ENCODE measurements at regions not wholly inside any gene's neighbourhood (a gene's known extent, or its start where the extent isn't known, plus 50 kb on each side); places are given as distances from the start of the nearest gene placed in this dataset.

GRCh38 chr3:146883288-146883687 is 278.1 kb upstream of the PLSCR5 start:
- peaks cover 5% of the 10 kb centered on the region for H3K9me3 Mint-ChIP-seq
- H3K36me3 Mint-ChIP-seq (ENCODE audit: insufficient read depth): peaks cover 2% of the 10 kb centered on the region
- ATAC-seq (replicated peaks; ENCODE audit: extremely low read depth, poor library complexity, severe bottlenecking) (no peak), DNase-seq (ENCODE audit: low spot score in 2 of 2) (no peak)
- H3K4me3 Mint-ChIP-seq: no peak overlapping the region
- H3K4me1 Mint-ChIP-seq: no peaks in the 10 kb centered on the region
- no peak overlapping the region for H3K27ac Mint-ChIP-seq (ENCODE audit: low read depth)
- H3K27me3 Mint-ChIP-seq: no peaks in the 10 kb centered on the region

GRCh38 chr3:146881966-146882760 is 277.0 kb upstream of the PLSCR5 start:
- ATAC-seq (replicated peaks; ENCODE audit: extremely low read depth, poor library complexity, severe bottlenecking) (no peak), DNase-seq (ENCODE audit: low spot score in 2 of 2) (no peak)
- Mint-ChIP-seq H3K4me3 (no peak overlapping the region), H3K27ac (ENCODE audit: low read depth) (no peak overlapping the region), H3K36me3 (ENCODE audit: insufficient read depth) (peaks cover 2% of the 10 kb centered on the region), H3K9me3 (peaks cover 5% of the 10 kb centered on the region), H3K27me3 (no peaks in the 10 kb centered on the region), H3K4me1 (no peaks in the 10 kb centered on the region)

DNA sequence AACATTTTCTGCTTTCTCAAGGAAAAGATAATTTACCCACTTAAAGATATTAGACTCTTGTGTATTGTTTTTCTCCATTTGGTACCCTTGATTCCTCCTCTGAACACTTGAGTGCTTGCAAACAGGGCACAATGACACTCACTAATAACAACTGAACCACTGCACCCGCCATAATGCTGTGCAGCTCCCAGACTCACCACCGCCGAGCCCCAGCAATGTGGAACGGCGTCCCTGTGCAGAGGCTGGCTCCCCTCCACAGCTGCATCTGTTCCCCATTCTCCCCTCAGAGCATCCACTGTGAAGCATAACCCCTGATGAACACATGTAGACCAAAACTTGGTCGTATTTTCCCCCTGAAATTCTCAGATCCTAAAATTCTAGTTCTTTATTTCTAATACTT is 276.2 kb upstream of the PLSCR5 start:
- Mint-ChIP-seq H3K4me3 (no peak overlapping the region), H3K27ac (ENCODE audit: low read depth) (no peak overlapping the region)
- no peak for ATAC-seq (replicated peaks; ENCODE audit: extremely low read depth, poor library complexity, severe bottlenecking)

GRCh38 chr3:146873748-146874147 is 268.6 kb upstream of the PLSCR5 start:
- H3K4me3 Mint-ChIP-seq: no peak overlapping the region
- no peaks in the 10 kb centered on the region for H3K27me3 Mint-ChIP-seq
- H3K36me3 Mint-ChIP-seq (ENCODE audit: insufficient read depth): peaks cover 1% of the 10 kb centered on the region
- no peaks in the 10 kb centered on the region for H3K4me1 Mint-ChIP-seq
- no peak for ATAC-seq (replicated peaks; ENCODE audit: extremely low read depth, poor library complexity, severe bottlenecking)
- no peak overlapping the region for H3K27ac Mint-ChIP-seq (ENCODE audit: low read depth)
- no peak for DNase-seq (ENCODE audit: low spot score in 2 of 2)
- peaks cover 16% of the 10 kb centered on the region for H3K9me3 Mint-ChIP-seq

More for the DNA sequence above, 276.2 kb upstream of the PLSCR5 start:
- peaks cover 5% of the 10 kb centered on the region for H3K9me3 Mint-ChIP-seq
- no peaks in the 10 kb centered on the region for H3K27me3 Mint-ChIP-seq
- H3K36me3 Mint-ChIP-seq (ENCODE audit: insufficient read depth): no peaks in the 10 kb centered on the region
- no peaks in the 10 kb centered on the region for H3K4me1 Mint-ChIP-seq
- DNase-seq (ENCODE audit: low spot score in 2 of 2): no peak

DNA sequence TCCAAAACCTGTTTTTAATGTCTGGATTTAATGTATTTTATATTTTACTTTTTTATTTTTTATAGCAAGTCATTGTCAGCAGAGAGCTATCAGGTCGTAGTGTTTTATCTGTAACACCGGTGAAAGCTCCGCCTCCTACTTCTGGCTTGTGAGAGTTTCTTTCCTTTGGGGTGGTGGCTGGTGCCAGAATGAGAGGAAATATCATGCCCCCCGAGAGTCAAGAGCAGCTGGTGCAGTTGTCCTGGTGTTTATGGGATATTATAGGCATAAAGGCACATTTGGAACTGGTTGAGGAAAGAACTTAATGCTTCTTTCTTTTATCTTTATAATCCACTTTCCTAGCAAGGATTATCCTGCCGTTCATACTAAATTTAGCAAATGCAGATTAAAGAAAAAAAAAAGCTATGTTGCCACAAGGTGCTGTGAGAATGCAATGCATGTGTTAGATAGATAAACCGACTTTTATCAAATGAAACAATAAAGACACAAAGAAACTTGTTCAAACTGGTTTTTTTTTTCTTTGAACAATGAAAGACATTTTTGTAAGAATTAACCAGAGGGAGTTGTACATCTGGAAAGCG is 260.1 kb upstream of the PLSCR5 start:
- no peak for ATAC-seq (replicated peaks; ENCODE audit: extremely low read depth, poor library complexity, severe bottlenecking)
- H3K4me1 Mint-ChIP-seq: no peaks in the 10 kb centered on the region
- H3K36me3 Mint-ChIP-seq (ENCODE audit: insufficient read depth): peaks cover 1% of the 10 kb centered on the region
- no peaks in the 10 kb centered on the region for H3K27me3 Mint-ChIP-seq
- H3K9me3 Mint-ChIP-seq: peaks cover 10% of the 10 kb centered on the region
- no peak overlapping the region for H3K27ac Mint-ChIP-seq (ENCODE audit: low read depth)
- no peak overlapping the region for H3K4me3 Mint-ChIP-seq
- no peak for DNase-seq (ENCODE audit: low spot score in 2 of 2)

GRCh38 chr3:146861262-146861661 is 256.1 kb upstream of the PLSCR5 start:
- Mint-ChIP-seq H3K27ac (ENCODE audit: low read depth) (no peak overlapping the region), H3K9me3 (peaks cover 5% of the 10 kb centered on the region), H3K4me1 (no peaks in the 10 kb centered on the region), H3K27me3 (no peaks in the 10 kb centered on the region), H3K4me3 (no peak overlapping the region), H3K36me3 (ENCODE audit: insufficient read depth) (no peaks in the 10 kb centered on the region)
- ATAC-seq (replicated peaks; ENCODE audit: extremely low read depth, poor library complexity, severe bottlenecking) (no peak), DNase-seq (ENCODE audit: low spot score in 2 of 2) (no peak)

GRCh38 chr3:146854523-146854922 is 249.4 kb upstream of the PLSCR5 start:
- Mint-ChIP-seq H3K4me1 (no peaks in the 10 kb centered on the region), H3K27me3 (no peaks in the 10 kb centered on the region), H3K4me3 (no peak overlapping the region), H3K27ac (ENCODE audit: low read depth) (no peak overlapping the region), H3K9me3 (peaks cover 16% of the 10 kb centered on the region), H3K36me3 (ENCODE audit: insufficient read depth) (no peaks in the 10 kb centered on the region)
- no peak for ATAC-seq (replicated peaks; ENCODE audit: extremely low read depth, poor library complexity, severe bottlenecking)
- DNase-seq (ENCODE audit: low spot score in 2 of 2): no peak

DNA sequence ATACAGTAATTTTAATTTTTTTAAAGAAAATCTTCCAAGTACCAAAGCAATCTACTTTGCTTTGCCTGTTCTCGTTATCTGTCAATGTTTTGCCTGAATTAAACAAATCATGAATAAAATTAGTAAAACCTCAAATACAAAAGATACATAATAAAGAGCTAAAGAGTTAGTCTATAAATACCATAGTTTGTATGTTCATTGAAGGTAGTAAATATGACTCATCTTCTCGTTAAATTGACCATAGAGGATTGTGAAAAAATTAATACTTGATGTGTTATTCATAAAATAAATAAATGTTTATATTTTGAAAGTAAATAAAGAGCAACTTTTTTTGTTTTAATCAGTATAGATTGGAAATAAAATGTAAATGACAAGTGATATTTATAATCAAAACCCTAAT is 246.5 kb upstream of the PLSCR5 start:
- H3K36me3 Mint-ChIP-seq (ENCODE audit: insufficient read depth): no peaks in the 10 kb centered on the region
- no peaks in the 10 kb centered on the region for H3K4me1 Mint-ChIP-seq
- no peaks in the 10 kb centered on the region for H3K27me3 Mint-ChIP-seq
- H3K9me3 Mint-ChIP-seq: peaks cover 16% of the 10 kb centered on the region
- H3K27ac Mint-ChIP-seq (ENCODE audit: low read depth): no peak overlapping the region
- ATAC-seq (replicated peaks; ENCODE audit: extremely low read depth, poor library complexity, severe bottlenecking) (no peak), DNase-seq (ENCODE audit: low spot score in 2 of 2) (no peak)
- H3K4me3 Mint-ChIP-seq: no peak overlapping the region

DNA sequence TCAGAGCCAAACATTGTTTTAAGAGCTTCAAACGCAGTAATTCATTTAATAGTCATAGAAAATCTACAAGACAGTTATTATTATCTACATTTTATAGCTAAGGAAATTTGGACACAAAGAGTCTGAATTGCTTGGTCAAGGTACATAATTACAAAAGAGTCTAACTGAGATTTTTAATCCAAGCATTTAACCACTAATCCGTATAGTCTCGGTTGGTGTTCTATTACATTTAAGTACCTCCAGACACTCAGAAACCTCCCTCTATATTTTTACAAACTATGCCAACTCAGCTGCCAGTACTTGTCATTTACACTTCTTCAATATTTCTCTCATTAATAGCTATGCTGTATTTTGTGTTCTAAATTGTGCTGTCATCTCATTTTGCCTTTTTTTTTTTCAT is 240.2 kb upstream of the PLSCR5 start:
- Mint-ChIP-seq H3K27ac (ENCODE audit: low read depth) (no peak overlapping the region), H3K36me3 (ENCODE audit: insufficient read depth) (no peaks in the 10 kb centered on the region), H3K4me3 (no peak overlapping the region), H3K4me1 (no peaks in the 10 kb centered on the region), H3K9me3 (no peaks in the 10 kb centered on the region), H3K27me3 (no peaks in the 10 kb centered on the region)
- ATAC-seq (replicated peaks; ENCODE audit: extremely low read depth, poor library complexity, severe bottlenecking): no peak
- DNase-seq (ENCODE audit: low spot score in 2 of 2): no peak

GRCh38 chr3:146843476-146843875 is 238.3 kb upstream of the PLSCR5 start:
- no peaks in the 10 kb centered on the region for H3K4me1 Mint-ChIP-seq
- H3K27ac Mint-ChIP-seq (ENCODE audit: low read depth): no peak overlapping the region
- DNase-seq (ENCODE audit: low spot score in 2 of 2) (no peak), ATAC-seq (replicated peaks; ENCODE audit: extremely low read depth, poor library complexity, severe bottlenecking) (no peak)
- no peaks in the 10 kb centered on the region for H3K36me3 Mint-ChIP-seq (ENCODE audit: insufficient read depth)
- no peaks in the 10 kb centered on the region for H3K27me3 Mint-ChIP-seq
- H3K9me3 Mint-ChIP-seq: no peaks in the 10 kb centered on the region
- no peak overlapping the region for H3K4me3 Mint-ChIP-seq

- Mint-ChIP-seq H3K4me1 (no peaks in the 10 kb centered on the region), H3K9me3 (no peaks in the 10 kb centered on the region), H3K36me3 (ENCODE audit: insufficient read depth) (no peaks in the 10 kb centered on the region), H3K27ac (ENCODE audit: low read depth) (no peak overlapping the region), H3K27me3 (no peaks in the 10 kb centered on the region), H3K4me3 (no peak overlapping the region)
- no peak for DNase-seq (ENCODE audit: low spot score in 2 of 2)
- ATAC-seq (replicated peaks; ENCODE audit: extremely low read depth, poor library complexity, severe bottlenecking): no peak
Measured at GRCh38 chr3:146839727-146840375, 234.7 kb upstream of the PLSCR5 start.

GRCh38 chr3:146838221-146838620 is 233.1 kb upstream of the PLSCR5 start:
- no peak for ATAC-seq (replicated peaks; ENCODE audit: extremely low read depth, poor library complexity, severe bottlenecking)
- no peaks in the 10 kb centered on the region for H3K4me1 Mint-ChIP-seq
- H3K9me3 Mint-ChIP-seq: peaks cover 1% of the 10 kb centered on the region
- DNase-seq (ENCODE audit: low spot score in 2 of 2): no peak
- no peaks in the 10 kb centered on the region for H3K27me3 Mint-ChIP-seq
- no peaks in the 10 kb centered on the region for H3K36me3 Mint-ChIP-seq (ENCODE audit: insufficient read depth)
- H3K27ac Mint-ChIP-seq (ENCODE audit: low read depth): no peak overlapping the region
- no peak overlapping the region for H3K4me3 Mint-ChIP-seq

- no peak overlapping the region for H3K27ac Mint-ChIP-seq (ENCODE audit: low read depth)
- H3K36me3 Mint-ChIP-seq (ENCODE audit: insufficient read depth): peaks cover 1% of the 10 kb centered on the region
- ATAC-seq (replicated peaks; ENCODE audit: extremely low read depth, poor library complexity, severe bottlenecking) (no peak), DNase-seq (ENCODE audit: low spot score in 2 of 2) (no peak)
- H3K4me1 Mint-ChIP-seq: no peaks in the 10 kb centered on the region
- peaks cover 6% of the 10 kb centered on the region for H3K9me3 Mint-ChIP-seq
- H3K4me3 Mint-ChIP-seq: no peak overlapping the region
- H3K27me3 Mint-ChIP-seq: no peaks in the 10 kb centered on the region
Measured at GRCh38 chr3:146834917-146835316, 229.8 kb upstream of the PLSCR5 start.
